Liver (tissue), 8 donors: ENCODE measurements at regions not wholly inside any gene's neighbourhood (a gene's known extent, or its start where the extent isn't known, plus 50 kb on each side); places are given as distances from the start of the nearest gene placed in this dataset.

Experiments used
- DNase-seq: peaks from one replicate; pipeline ENCODE4 v3.0.0-alpha.2; 2017; ENCODE audit warnings: low spot score
- H3K27ac ChIP-seq, 2 donors: one replicate each; pipeline ENCODE4 v1.7.0; 2013; ENCODE audit warnings: inconsistent platforms in 2 of 2, low read length in 2 of 2, control low read depth in 1 of 2, low read depth in 1 of 2, mild to moderate bottlenecking in 1 of 2
- H3K27me3 ChIP-seq, 4 donors: one replicate each; pipeline versions ENCODE4 v1.6.1 to v1.7.0; 2013; ENCODE audit warnings: low read length in 3 of 4, inconsistent platforms in 1 of 4, mild to moderate bottlenecking in 1 of 4, moderate library complexity in 1 of 4; ENCODE audit not compliant: control insufficient read depth in 4 of 4, insufficient read depth in 4 of 4
- H3K36me3 ChIP-seq, 4 donors: one replicate each; pipeline versions ENCODE4 v1.6.1 to v1.7.0; 2013; ENCODE audit warnings: low read length in 3 of 4, mild to moderate bottlenecking in 3 of 4, low read depth in 1 of 4, moderate library complexity in 1 of 4; ENCODE audit not compliant: control insufficient read depth in 4 of 4, insufficient read depth in 3 of 4
- H3K4me1 ChIP-seq, 4 donors: one replicate each; pipeline versions ENCODE4 v1.6.1 to v1.7.0; 2013; ENCODE audit warnings: low read length in 3 of 4, mild to moderate bottlenecking in 3 of 4, moderate library complexity in 1 of 4; ENCODE audit not compliant: control insufficient read depth in 4 of 4, insufficient read depth in 4 of 4
- H3K4me3 ChIP-seq, 3 donors: one replicate each; pipeline versions ENCODE4 v1.6.1 to v1.7.0; 2013; ENCODE audit warnings: low read length in 3 of 3, control low read depth in 1 of 3, low read depth in 1 of 3, mild to moderate bottlenecking in 1 of 3
- H3K9ac ChIP-seq, 2 donors: one replicate each; pipeline ENCODE4 v1.7.0; 2013; ENCODE audit warnings: low read length in 2 of 2, mild to moderate bottlenecking in 2 of 2, moderate library complexity in 2 of 2, control low read depth in 1 of 2, low read depth in 1 of 2
- H3K9me3 ChIP-seq, 4 donors: one replicate each; pipeline versions ENCODE4 v1.6.1 to v1.7.0; 2013; ENCODE audit warnings: low read length in 3 of 4; ENCODE audit not compliant: control insufficient read depth in 4 of 4
- EGR1 ChIP-seq, 2 donors: IDR thresholded peaks; 2 replicates each; pipeline ENCODE4 v1.6.1; 2016 to 2018; ENCODE audit warnings: antibody characterized with exemption in 2 of 2, low read depth in 2 of 2
- FOXA2 ChIP-seq: IDR thresholded peaks from 2 replicates; pipeline ENCODE4 v1.6.1; 2016; ENCODE audit warnings: antibody characterized with exemption
- GABPA ChIP-seq, 2 donors: IDR thresholded peaks in 1 of 2; conservative IDR thresholded peaks in 1 of 2; 2 replicates each; pipeline ENCODE4 v1.6.1; 2016; ENCODE audit warnings: antibody characterized with exemption in 2 of 2, mild to moderate bottlenecking in 1 of 2, moderate library complexity in 1 of 2
- HNF4A ChIP-seq, 2 donors: conservative IDR thresholded peaks; 2 replicates each; pipeline ENCODE4 v1.6.1; 2016; ENCODE audit warnings: antibody characterized with exemption in 2 of 2, mild to moderate bottlenecking in 2 of 2
- JUND ChIP-seq, 2 donors: IDR thresholded peaks; 2 replicates each; pipeline ENCODE4 v1.6.1; 2016; ENCODE audit warnings: antibody characterized with exemption in 2 of 2
- NR2F2 ChIP-seq: IDR thresholded peaks from 2 replicates; pipeline ENCODE4 v1.6.1; 2016; ENCODE audit warnings: antibody characterized with exemption
- RAD21 ChIP-seq, 2 donors: IDR thresholded peaks; 2 replicates each; pipeline ENCODE4 v1.6.1; 2016; ENCODE audit warnings: antibody characterized with exemption in 2 of 2, mild to moderate bottlenecking in 2 of 2
- REST ChIP-seq: IDR thresholded peaks from 2 replicates; pipeline ENCODE4 v1.6.1; 2016; ENCODE audit warnings: antibody characterized with exemption, mild to moderate bottlenecking
- RXRA ChIP-seq, 2 donors: IDR thresholded peaks; 2 replicates each; pipeline ENCODE4 v1.6.1; 2017 to 2018; ENCODE audit warnings: antibody characterized with exemption in 2 of 2, mild to moderate bottlenecking in 1 of 2
- SP1 ChIP-seq: IDR thresholded peaks from 2 replicates; pipeline ENCODE4 v1.6.1; 2018; ENCODE audit warnings: antibody characterized with exemption, mild to moderate bottlenecking
- YY1 ChIP-seq: IDR thresholded peaks from 2 replicates; pipeline ENCODE4 v1.6.1; 2016; ENCODE audit warnings: antibody characterized with exemption, mild to moderate bottlenecking
- WGBS: extraction: QIAGEN DNeasy Blood & Tissue Kit; methylation state at CpG from one replicate; pipeline ENCODE4 v1.1.7; 2013; 5-methylcytosine and 5-hydroxymethylcytosine counted together
- TF ChIP-seq, protein P1 (sequence below): IDR thresholded peaks from 2 replicates; pipeline ENCODE4 v1.6.1; 2016; ENCODE audit warnings: antibody characterized with exemption
- TF ChIP-seq, protein P2 (sequence below): fragments of 150-350 bp; IDR thresholded peaks from 2 replicates; pipeline ENCODE4 v1.5.1; 2017; ENCODE audit warnings: improper control_type of control experiment, low read depth, low read length; ENCODE audit not compliant: missing input control
- donor health status: healthy.
- donor health status: healthy.
- donor health status: healthy.
- donor health status: healthy.
- donor health status: healthy.

GRCh38 chr3:184503647-184504046 lies 57.9 kb upstream of the EPHB3 start:
- Histone ChIP-seq H3K27ac (no peak overlapping the region), H3K27me3 (peaks cover 0 to 8% (median 0%) of the 10 kb centered on the region in 4 donors), H3K4me1 (no peaks in the 10 kb centered on the region), H3K9ac (no peak overlapping the region), H3K36me3 (no peaks in the 10 kb centered on the region), H3K9me3 (peaks cover 0 to 5% (median 0%) of the 10 kb centered on the region in 4 donors), H3K4me3 (no peak overlapping the region)
- DNase-seq: no peak
- TF ChIP-seq YY1: no peak
- WGBS: 87% methylated on average over 2 of the region's 2 CpGs

DNA sequence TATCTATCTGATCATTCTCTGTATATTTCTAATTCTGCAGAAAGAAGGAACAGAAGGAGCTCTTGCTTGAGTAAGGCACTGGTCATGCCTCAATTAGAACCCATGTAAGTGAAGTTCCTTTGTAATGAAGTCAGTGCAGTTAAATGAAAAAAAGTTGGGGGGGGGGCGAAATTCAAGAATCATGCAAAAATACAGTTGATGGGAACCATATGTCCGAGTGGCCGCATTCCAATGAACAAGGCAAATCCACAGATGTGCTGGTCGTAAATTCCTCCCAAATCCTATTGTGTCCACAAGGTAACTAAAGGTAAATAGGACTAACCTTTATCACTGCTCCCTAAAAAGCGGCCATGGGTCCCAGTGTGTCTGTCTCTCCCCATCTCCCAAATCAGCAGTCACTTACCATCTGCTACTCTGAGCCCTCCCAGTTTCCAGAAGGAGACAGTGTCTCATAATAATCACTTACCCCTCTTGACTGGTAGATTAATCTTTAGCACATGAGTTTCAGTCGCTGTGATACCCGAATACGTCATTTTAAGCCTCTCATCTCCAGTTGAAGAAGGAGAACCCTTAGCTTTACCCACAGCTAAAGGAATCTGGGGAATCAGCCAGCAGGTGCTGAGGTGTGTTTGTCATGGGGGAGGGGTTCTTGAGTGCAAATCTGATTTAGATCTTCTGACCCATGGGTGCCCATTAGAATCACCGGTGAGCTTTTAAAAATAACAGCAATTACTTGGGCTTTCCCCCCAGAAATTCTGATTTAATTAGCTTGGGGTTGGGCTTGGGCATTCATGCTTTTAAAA lies 56.3 kb upstream of the EPHB3 start:
- no peaks in the 10 kb centered on the region for H3K4me1 ChIP-seq
- TF ChIP-seq, protein P1, sequence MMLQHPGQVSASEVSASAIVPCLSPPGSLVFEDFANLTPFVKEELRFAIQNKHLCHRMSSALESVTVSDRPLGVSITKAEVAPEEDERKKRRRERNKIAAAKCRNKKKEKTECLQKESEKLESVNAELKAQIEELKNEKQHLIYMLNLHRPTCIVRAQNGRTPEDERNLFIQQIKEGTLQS: no peak
- TF ChIP-seq, protein P2, sequence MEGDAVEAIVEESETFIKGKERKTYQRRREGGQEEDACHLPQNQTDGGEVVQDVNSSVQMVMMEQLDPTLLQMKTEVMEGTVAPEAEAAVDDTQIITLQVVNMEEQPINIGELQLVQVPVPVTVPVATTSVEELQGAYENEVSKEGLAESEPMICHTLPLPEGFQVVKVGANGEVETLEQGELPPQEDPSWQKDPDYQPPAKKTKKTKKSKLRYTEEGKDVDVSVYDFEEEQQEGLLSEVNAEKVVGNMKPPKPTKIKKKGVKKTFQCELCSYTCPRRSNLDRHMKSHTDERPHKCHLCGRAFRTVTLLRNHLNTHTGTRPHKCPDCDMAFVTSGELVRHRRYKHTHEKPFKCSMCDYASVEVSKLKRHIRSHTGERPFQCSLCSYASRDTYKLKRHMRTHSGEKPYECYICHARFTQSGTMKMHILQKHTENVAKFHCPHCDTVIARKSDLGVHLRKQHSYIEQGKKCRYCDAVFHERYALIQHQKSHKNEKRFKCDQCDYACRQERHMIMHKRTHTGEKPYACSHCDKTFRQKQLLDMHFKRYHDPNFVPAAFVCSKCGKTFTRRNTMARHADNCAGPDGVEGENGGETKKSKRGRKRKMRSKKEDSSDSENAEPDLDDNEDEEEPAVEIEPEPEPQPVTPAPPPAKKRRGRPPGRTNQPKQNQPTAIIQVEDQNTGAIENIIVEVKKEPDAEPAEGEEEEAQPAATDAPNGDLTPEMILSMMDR: no peak
- no peak for TF ChIP-seq SP1
- TF ChIP-seq REST: no peak
- no peak for TF ChIP-seq EGR1 (IDR thresholded peaks at IDR 0.05; ENCODE audit: low read depth in 2 of 2)
- peaks cover 0 to 8% (median 0%) of the 10 kb centered on the region in 4 donors for H3K27me3 ChIP-seq
- no peak for DNase-seq
- no peak overlapping the region for H3K27ac ChIP-seq
- peaks cover 0 to 5% (median 0%) of the 10 kb centered on the region in 4 donors for H3K9me3 ChIP-seq
- H3K9ac ChIP-seq: no peak overlapping the region
- H3K36me3 ChIP-seq: no peaks in the 10 kb centered on the region
- 63% methylated on average over 9 of the region's 9 CpGs for WGBS
- no peak overlapping the region for H3K4me3 ChIP-seq

GRCh38 chr3:184506561-184506991 lies 55.0 kb upstream of the EPHB3 start:
- no peak overlapping the region for H3K4me3 ChIP-seq

More at GRCh38 chr3:184506561-184506991, 55.0 kb upstream of the EPHB3 start:
- no peak for DNase-seq
- H3K9ac ChIP-seq: no peak overlapping the region
- TF ChIP-seq RXRA (IDR thresholded peaks at IDR 0.05): no peak
- TF ChIP-seq, protein P2: no peak
- TF ChIP-seq SP1: no peak
- TF ChIP-seq, protein P1: no peak
- no peak for TF ChIP-seq YY1
- TF ChIP-seq JUND (IDR thresholded peaks at IDR 0.05): no peak
- TF ChIP-seq RAD21 (IDR thresholded peaks at IDR 0.05): no peak
- no peak for TF ChIP-seq GABPA (IDR thresholded peaks at IDR 0.05 in 1 of 2, conservative IDR thresholded peaks at IDR 0.05 in 1 of 2)
- TF ChIP-seq HNF4A (conservative IDR thresholded peaks at IDR 0.05): no peak
- no peak for TF ChIP-seq FOXA2
- no peak for TF ChIP-seq NR2F2
- H3K27me3 ChIP-seq: peaks cover 0 to 11% (median 0%) of the 10 kb centered on the region in 4 donors
- H3K27ac ChIP-seq: no peak overlapping the region
- no peaks in the 10 kb centered on the region for H3K36me3 ChIP-seq
- peaks cover 0 to 5% (median 0%) of the 10 kb centered on the region in 4 donors for H3K9me3 ChIP-seq
- H3K4me1 ChIP-seq: no peaks in the 10 kb centered on the region
- 71% methylated on average over 8 of the region's 8 CpGs for WGBS
